ENCODE measurements at regions not wholly inside any gene's neighbourhood (a gene's known extent, or its start where the extent isn't known, plus 50 kb on each side); places are given as distances from the start of the nearest gene placed in this dataset.

DNA sequence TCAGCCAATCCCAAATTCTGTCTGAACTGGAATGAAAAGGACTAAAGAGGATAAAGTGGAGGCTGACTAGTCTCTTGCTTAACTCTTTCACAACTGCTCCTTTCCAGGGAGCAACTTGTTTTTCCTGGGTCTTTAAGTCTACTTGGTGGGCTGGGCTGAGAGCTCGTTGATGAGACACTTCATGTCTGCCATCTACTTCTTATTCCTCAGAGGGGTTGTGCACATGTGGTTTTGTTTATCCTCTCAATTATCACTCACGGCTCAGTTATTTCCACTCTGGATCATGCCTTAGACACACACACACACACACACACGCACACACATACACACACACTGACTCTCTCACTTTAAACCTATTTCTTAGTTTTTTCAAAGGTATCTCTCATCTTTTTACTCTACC is 298.6 kb upstream of the MTPN start:
- Histone ChIP-seq H2AFZ (ENCODE audit: insufficient read depth, low read depth, low read length, poor library complexity, severe bottlenecking) (no peak overlapping the region), H3K9ac (ENCODE audit: low read length) (no peak overlapping the region), H3K4me2 (replicated peaks; ENCODE audit: low read depth, low read length, poor library complexity, severe bottlenecking) (no peak overlapping the region), H3K79me2 (ENCODE audit: control insufficient read depth, insufficient read depth, low read length) (no peaks in the 10 kb centered on the region), H3K4me3 (ENCODE audit: control extremely low read depth in 1 of 5, extremely low read depth in 1 of 5, insufficient read depth in 1 of 5, low read depth in 2 of 5, low read length in 4 of 5) (no peak overlapping the region), H3K36me3 (replicated peaks in 1 of 2; ENCODE audit: control extremely low read depth in 1 of 2, control insufficient read depth in 1 of 2, extremely low read depth in 1 of 2, insufficient read depth in 2 of 2, low read length in 1 of 2) (no peaks in the 10 kb centered on the region), H4K20me1 (ENCODE audit: control insufficient read depth, insufficient read depth, low read length, poor library complexity, severe bottlenecking) (no peaks in the 10 kb centered on the region), H3K27ac (ENCODE audit: low read length in 2 of 2) (no peak overlapping the region), H3K27me3 (replicated peaks in 1 of 4; ENCODE audit: control extremely low read depth in 1 of 4, control insufficient read depth in 3 of 4, insufficient read depth in 4 of 4, low read length in 3 of 4) (no peaks in the 10 kb centered on the region), H3K4me1 (ENCODE audit: control insufficient read depth in 2 of 2, insufficient read depth in 2 of 2, low read length in 2 of 2) (no peaks in the 10 kb centered on the region), H3K9me3 (ENCODE audit: control extremely low read depth in 1 of 3, control insufficient read depth in 2 of 3, insufficient read depth in 1 of 3, low read length in 2 of 3) (no peaks in the 10 kb centered on the region)
- WGBS (ENCODE audit: insufficient coverage), result 83% methylated on average over 1 of the region's 3 CpGs
- H3K27me3 Mint-ChIP-seq, result no peaks in the 10 kb centered on the region
- TF ChIP-seq, protein P1, sequence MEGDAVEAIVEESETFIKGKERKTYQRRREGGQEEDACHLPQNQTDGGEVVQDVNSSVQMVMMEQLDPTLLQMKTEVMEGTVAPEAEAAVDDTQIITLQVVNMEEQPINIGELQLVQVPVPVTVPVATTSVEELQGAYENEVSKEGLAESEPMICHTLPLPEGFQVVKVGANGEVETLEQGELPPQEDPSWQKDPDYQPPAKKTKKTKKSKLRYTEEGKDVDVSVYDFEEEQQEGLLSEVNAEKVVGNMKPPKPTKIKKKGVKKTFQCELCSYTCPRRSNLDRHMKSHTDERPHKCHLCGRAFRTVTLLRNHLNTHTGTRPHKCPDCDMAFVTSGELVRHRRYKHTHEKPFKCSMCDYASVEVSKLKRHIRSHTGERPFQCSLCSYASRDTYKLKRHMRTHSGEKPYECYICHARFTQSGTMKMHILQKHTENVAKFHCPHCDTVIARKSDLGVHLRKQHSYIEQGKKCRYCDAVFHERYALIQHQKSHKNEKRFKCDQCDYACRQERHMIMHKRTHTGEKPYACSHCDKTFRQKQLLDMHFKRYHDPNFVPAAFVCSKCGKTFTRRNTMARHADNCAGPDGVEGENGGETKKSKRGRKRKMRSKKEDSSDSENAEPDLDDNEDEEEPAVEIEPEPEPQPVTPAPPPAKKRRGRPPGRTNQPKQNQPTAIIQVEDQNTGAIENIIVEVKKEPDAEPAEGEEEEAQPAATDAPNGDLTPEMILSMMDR (IDR thresholded peaks at IDR 0.05), result no peak
- no peak for TF ChIP-seq EZH2 (IDR thresholded peaks at IDR 0.05; ENCODE audit: borderline replicate concordance, insufficient read depth, low read depth, low read length, poor library complexity, severe bottlenecking)
- intact Hi-C loops (cut with micrococcal nuclease), result no loop called here
- no peak overlapping the region for H3K4me3 Mint-ChIP-seq
- ATAC-seq (ENCODE audit: low read depth), result no peak
- no peak for DNase-seq
- no peak overlapping the region for H3K27ac Mint-ChIP-seq
- H3K4me1 Mint-ChIP-seq, result no peaks in the 10 kb centered on the region
- ChIA-PET CTCF (no interaction called here), POLR2A (no interaction called here)
- no peaks in the 10 kb centered on the region for H3K9me3 Mint-ChIP-seq (ENCODE audit: insufficient read depth)

DNA sequence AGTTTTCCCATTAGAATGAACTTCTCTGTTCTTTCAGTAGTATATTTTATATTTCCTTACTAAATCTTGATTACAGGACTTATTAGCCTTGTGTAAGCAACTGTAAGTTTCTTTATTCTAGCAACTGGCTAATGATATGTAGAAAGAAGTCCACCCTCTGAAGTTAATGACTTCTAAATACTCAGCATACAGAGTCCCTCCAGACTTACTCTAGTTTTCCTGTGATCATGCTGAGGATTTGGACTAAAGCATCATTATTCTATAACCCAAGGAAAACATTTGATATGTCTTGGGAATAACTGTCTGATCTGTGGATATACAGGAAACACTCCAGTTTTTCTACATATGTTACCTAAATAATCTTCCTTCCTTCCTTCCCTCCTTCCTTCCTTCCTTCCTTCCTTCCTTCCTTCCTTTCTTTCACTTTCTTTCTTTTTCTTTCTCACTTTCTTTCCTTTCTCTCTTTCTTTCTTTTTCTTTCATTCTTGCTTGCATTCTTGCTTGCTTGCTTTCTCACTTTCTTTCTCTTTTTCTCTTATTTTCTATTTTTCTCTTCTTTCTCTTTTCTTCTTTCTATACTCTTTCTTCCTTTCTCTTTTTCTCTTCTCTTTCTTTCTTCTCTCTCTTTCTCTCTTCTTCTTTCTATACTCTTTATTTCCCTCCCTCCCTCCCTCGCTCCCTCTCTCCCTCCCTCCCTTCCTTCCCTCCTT is 297.6 kb upstream of the MTPN start:
- Histone ChIP-seq H3K36me3 (replicated peaks in 1 of 2; ENCODE audit: control extremely low read depth in 1 of 2, control insufficient read depth in 1 of 2, extremely low read depth in 1 of 2, insufficient read depth in 2 of 2, low read length in 1 of 2) (no peaks in the 10 kb centered on the region), H3K9ac (ENCODE audit: low read length) (no peak overlapping the region), H3K4me3 (ENCODE audit: control extremely low read depth in 1 of 5, extremely low read depth in 1 of 5, insufficient read depth in 1 of 5, low read depth in 2 of 5, low read length in 4 of 5) (no peak overlapping the region), H2AFZ (ENCODE audit: insufficient read depth, low read depth, low read length, poor library complexity, severe bottlenecking) (no peak overlapping the region), H3K79me2 (ENCODE audit: control insufficient read depth, insufficient read depth, low read length) (no peaks in the 10 kb centered on the region), H3K4me2 (replicated peaks; ENCODE audit: low read depth, low read length, poor library complexity, severe bottlenecking) (no peak overlapping the region), H3K9me3 (ENCODE audit: control extremely low read depth in 1 of 3, control insufficient read depth in 2 of 3, insufficient read depth in 1 of 3, low read length in 2 of 3) (no peaks in the 10 kb centered on the region), H3K27me3 (replicated peaks in 1 of 4; ENCODE audit: control extremely low read depth in 1 of 4, control insufficient read depth in 3 of 4, insufficient read depth in 4 of 4, low read length in 3 of 4) (no peaks in the 10 kb centered on the region), H4K20me1 (ENCODE audit: control insufficient read depth, insufficient read depth, low read length, poor library complexity, severe bottlenecking) (no peaks in the 10 kb centered on the region), H3K4me1 (ENCODE audit: control insufficient read depth in 2 of 2, insufficient read depth in 2 of 2, low read length in 2 of 2) (no peaks in the 10 kb centered on the region), H3K27ac (ENCODE audit: low read length in 2 of 2) (no peak overlapping the region)
- TF ChIP-seq, protein P1 (IDR thresholded peaks at IDR 0.05), result no peak
- TF ChIP-seq EZH2 (IDR thresholded peaks at IDR 0.05; ENCODE audit: borderline replicate concordance, insufficient read depth, low read depth, low read length, poor library complexity, severe bottlenecking), result no peak
- Mint-ChIP-seq H3K9me3 (ENCODE audit: insufficient read depth) (no peaks in the 10 kb centered on the region), H3K27ac (no peak overlapping the region), H3K4me1 (no peaks in the 10 kb centered on the region), H3K4me3 (no peak overlapping the region), H3K27me3 (no peaks in the 10 kb centered on the region)
- ATAC-seq (ENCODE audit: low read depth) (no peak), DNase-seq (no peak)
- WGBS (ENCODE audit: insufficient coverage), result 83% methylated on average over 1 of the region's 1 CpG
- ChIA-PET POLR2A (no interaction called here), CTCF (no interaction called here)
- intact Hi-C loops (cut with micrococcal nuclease), result no loop called here

Data from B cell (primary cell).